GM12878 (cell line): ENCODE measurements at regions not wholly inside any gene's neighbourhood (a gene's known extent, or its start where the extent isn't known, plus 50 kb on each side); places are given as distances from the start of the nearest gene placed in this dataset.

Experiments
- ATAC-seq: fragments of 200-7000 bp; cut with Tn5 transposase; 3 replicates; pipeline ENCODE4 v1.9.1; 2020; ENCODE audit warnings: mild to moderate bottlenecking, moderate library complexity
- BruUV-seq: library from RNA; stranded (reverse); fragments of 400-500 nt; replicated peaks from 2 replicates; lab custom pipeline; 2021; lab: Mats Ljungman, UMichigan
- CTCF ChIA-PET: fragments of 300-600 bp; sonication (Branson Sonifier 250); formaldehyde crosslinking; extraction: SDS; loops from one replicate; lab custom pipeline; 2021; ENCODE audit warnings: inconsistent platforms; lab: Yijun Ruan, JAX
- POLR2A ChIA-PET: fragments of 350-600 bp; formaldehyde crosslinking; extraction: SDS; loops from one replicate; lab custom pipeline; 2021; ENCODE audit warnings: inconsistent platforms; lab: Charles Lee
- RAD21 ChIA-PET: fragments of 300-600 bp; sonication (Branson Sonifier 250); formaldehyde crosslinking; loops from one replicate; lab custom pipeline; 2023; ENCODE audit warnings: antibody characterized with exemption; ENCODE audit not compliant: unreplicated experiment; lab: Charles Lee
- SMC1A ChIA-PET: fragments of 300-600 bp; sonication (Branson Sonifier 250); formaldehyde crosslinking; loops from one replicate; lab custom pipeline; 2023; ENCODE audit not compliant: unreplicated experiment, uncharacterized antibody; lab: Charles Lee
- DNase-seq: peaks from one replicate; pipeline ENCODE4 v3.0.0-alpha.2; 2011; ENCODE audit warnings: low read depth, low spot score
- FAIRE-seq: peaks from 3 replicates; lab custom pipeline; 2011; peaks lifted over from hg19 to GRCh38; lab: Jason Lieb, UNC
- H2AFZ ChIP-seq: 2 replicates; pipeline ENCODE4 v1.6.0; 2011; ENCODE audit warnings: low read depth, low read length, control low read depth; ENCODE audit not compliant: control insufficient read depth
- H3K27ac ChIP-seq: 2 replicates; pipeline ENCODE4 v1.5.1; 2011; ENCODE audit warnings: control low read depth; ENCODE audit not compliant: control insufficient read depth, insufficient read depth
- H3K27me3 ChIP-seq, 2 experiments: replicated peaks in 1 of 2; 2 replicates each; pipeline versions ENCODE4 v1.6.0 to v1.6.1; 2011; ENCODE audit warnings: low read length in 1 of 2; ENCODE audit not compliant: control insufficient read depth in 2 of 2, insufficient read depth in 2 of 2
- H3K36me3 ChIP-seq, 2 experiments: 2 replicates each; pipeline ENCODE4 v1.5.1; 2011; ENCODE audit warnings: low read length in 1 of 2; ENCODE audit not compliant: control insufficient read depth in 2 of 2, insufficient read depth in 2 of 2
- H3K4me1 ChIP-seq: 2 replicates; pipeline ENCODE4 v1.6.1; 2011; ENCODE audit warnings: mild to moderate bottlenecking, low read length, moderate library complexity, mixed read lengths; ENCODE audit not compliant: control insufficient read depth, insufficient read depth
- H3K4me2 ChIP-seq: 2 replicates; pipeline ENCODE4 v1.6.0; 2011; ENCODE audit warnings: control low read depth; ENCODE audit not compliant: control insufficient read depth, insufficient read depth
- H3K4me3 ChIP-seq: fragments of 200-600 bp; sonication (generic); 2 replicates; pipeline ENCODE4 v1.5.1; 2016
- H3K79me2 ChIP-seq: 2 replicates; pipeline ENCODE4 v1.6.0; 2011; ENCODE audit warnings: low read length; ENCODE audit not compliant: control insufficient read depth, insufficient read depth
- H3K9ac ChIP-seq: 2 replicates; pipeline ENCODE4 v1.8.0; 2011; ENCODE audit warnings: low read length, control low read depth, mixed read lengths; ENCODE audit not compliant: control insufficient read depth, insufficient read depth
- H3K9me3 ChIP-seq: replicated peaks from 3 replicates; pipeline ENCODE4 v1.5.1; 2011; ENCODE audit warnings: mild to moderate bottlenecking, low read length; ENCODE audit not compliant: control insufficient read depth, insufficient read depth
- H4K20me1 ChIP-seq: 2 replicates; pipeline ENCODE4 v1.6.0; 2011; ENCODE audit not compliant: control insufficient read depth, insufficient read depth
- CHD4 ChIP-seq: fragments of 200-600 bp; sonication (generic); IDR thresholded peaks from 2 replicates; pipeline ENCODE4 v1.6.1; 2016; ENCODE audit warnings: mild to moderate bottlenecking
- E2F8 ChIP-seq: fragments of 450-650 bp; IDR thresholded peaks from 2 replicates; pipeline ENCODE4 v1.6.1; 2018; ENCODE audit warnings: mild to moderate bottlenecking, low read depth, moderate library complexity; ENCODE audit not compliant: partially characterized antibody
- IKZF2 ChIP-seq, 2 experiments: fragments of 450-650 bp; IDR thresholded peaks; 2 replicates each; pipeline ENCODE4 v1.6.1; 2017; ENCODE audit warnings: mild to moderate bottlenecking in 2 of 2, moderate library complexity in 2 of 2
- LARP7 ChIP-seq: fragments of 450-650 bp; IDR thresholded peaks from 2 replicates; pipeline ENCODE4 v1.6.1; 2017; ENCODE audit warnings: mild to moderate bottlenecking
- MLLT1 ChIP-seq: fragments of 450-650 bp; IDR thresholded peaks from 2 replicates; pipeline ENCODE4 v1.6.1; 2016; ENCODE audit warnings: mild to moderate bottlenecking
- NBN ChIP-seq: fragments of 450-650 bp; IDR thresholded peaks from 2 replicates; pipeline ENCODE4 v1.6.1; 2016
- RB1 ChIP-seq: fragments of 450-650 bp; formaldehyde crosslinking; IDR thresholded peaks from 2 replicates; pipeline ENCODE4 v1.6.1; 2017; ENCODE audit warnings: mild to moderate bottlenecking, borderline replicate concordance
- SMAD1 ChIP-seq: fragments of 450-650 bp; IDR thresholded peaks from 2 replicates; pipeline ENCODE4 v1.6.1; 2018; ENCODE audit warnings: mild to moderate bottlenecking, low read depth; ENCODE audit not compliant: partially characterized antibody
- SREBF1 ChIP-seq: IDR thresholded peaks from 2 replicates; pipeline ENCODE4 v1.6.1; 2012; ENCODE audit warnings: mild to moderate bottlenecking, low read length
- TAF1 ChIP-seq: IDR thresholded peaks from 2 replicates; pipeline ENCODE4 v1.6.1; 2011; ENCODE audit warnings: mild to moderate bottlenecking, low read depth, low read length, borderline replicate concordance
- WGBS: methylation state at CpG from one replicate; pipeline ENCODE4 v1.1.6; 2016; ENCODE audit warnings: low lambda C conversion rate; ENCODE audit not compliant: insufficient replicate concordance, insufficient coverage; ENCODE audit errors: missing lambda C conversion rate; 5-methylcytosine and 5-hydroxymethylcytosine counted together
- in situ Hi-C: fragments of 300-500 bp; cut with MboI; formaldehyde crosslinking; loops from 9 replicates; pipeline ENCODE4 v1.14.3; 2018; ENCODE audit warnings: mixed read lengths
- intact Hi-C: fragments of 100-400 bp; cut with micrococcal nuclease; formaldehyde crosslinking; loops from one replicate; pipeline ENCODE4 v1.14.2; 2022; ENCODE audit not compliant: unreplicated experiment

GRCh38 chr16:79980650-79981521 lies 380.3 kb upstream of the MAF start:
- ATAC-seq (no peak), DNase-seq (no peak)
- 54% methylated on average over 11 of the region's 11 CpGs for WGBS
- SMC1A ChIA-PET = no interaction called here
- RAD21 ChIA-PET = no interaction called here
- no TSS peak for BruUV-seq
- Histone ChIP-seq H2AFZ (no peak overlapping the region), H3K4me2 (no peak overlapping the region), H3K27ac (no peak overlapping the region), H3K4me3 (no peak overlapping the region), H3K79me2 (no peaks in the 10 kb centered on the region)
- CTCF ChIA-PET = no interaction called here
- POLR2A ChIA-PET = no interaction called here
- TF ChIP-seq NBN (no peak), IKZF2 (IDR thresholded peaks at IDR 0.05) (no peak), E2F8 (no peak), SMAD1 (no peak), SREBF1 (no peak), CHD4 (no peak), LARP7 (no peak), MLLT1 (no peak), RB1 (no peak), TAF1 (no peak)
- TF ChIP-seq, all 136 proteins: peak for 0
- no peaks in the 10 kb centered on the region for H3K27me3 ChIP-seq
- H3K36me3 ChIP-seq = no peaks in the 10 kb centered on the region
- no peaks in the 10 kb centered on the region for H3K9me3 ChIP-seq
- no peaks in the 10 kb centered on the region for H3K4me1 ChIP-seq
- no peak for FAIRE-seq
- in situ Hi-C loops (no loop called here), intact Hi-C loops (no loop called here)
- H3K9ac ChIP-seq = no peak overlapping the region
- H4K20me1 ChIP-seq = no peaks in the 10 kb centered on the region
